Suprapubic skin (tissue), 4 donors: ENCODE measurements at regions not wholly inside any gene's neighbourhood (a gene's known extent, or its start where the extent isn't known, plus 50 kb on each side); places are given as distances from the start of the nearest gene placed in this dataset.

Source experiments
- CTCF ChIP-seq, 2 donors: fragments of 200-600 bp in 1 of 2; fragments of 450-650 bp in 1 of 2; sonication (generic) in 1 of 2; IDR thresholded peaks; one replicate each; pipeline ENCODE4 v1.5.1; 2016 to 2019; ENCODE audit warnings: antibody characterized with exemption in 2 of 2, mild to moderate bottlenecking in 1 of 2, moderate library complexity in 1 of 2
- EP300 ChIP-seq: sonication (generic); formaldehyde crosslinking; IDR thresholded peaks from one replicate; pipeline ENCODE4 v1.6.1; 2017; ENCODE audit warnings: antibody characterized with exemption
- POLR2A ChIP-seq, 2 donors: fragments of 450-650 bp; IDR thresholded peaks; one replicate each; pipeline ENCODE4 v1.6.1; 2017; ENCODE audit warnings: antibody characterized with exemption in 2 of 2, mild to moderate bottlenecking in 2 of 2, moderate library complexity in 2 of 2
- POLR2AphosphoS5 ChIP-seq, 3 donors: sonication (generic); formaldehyde crosslinking; IDR thresholded peaks; one replicate each; pipeline ENCODE4 v1.6.1; 2017; ENCODE audit warnings: antibody characterized with exemption in 3 of 3

- TF ChIP-seq CTCF (IDR thresholded peaks at IDR 0.05) (no peak), POLR2A (IDR thresholded peaks at IDR 0.05) (no peak), EP300 (no peak), POLR2AphosphoS5 (IDR thresholded peaks at IDR 0.05) (no peak)
Observed at GRCh38 chr20:63116412-63117106, 99.4 kb downstream of the YTHDF1 start.
